Femur (tissue), 1 donor: ENCODE measurements at regions not wholly inside any gene's neighbourhood (a gene's known extent, or its start where the extent isn't known, plus 50 kb on each side); places are given as distances from the start of the nearest gene placed in this dataset.
"Not testable (repeated sequence)": the region's sequence is repeated elsewhere in the genome, so short reads cannot be mapped to it uniquely, and the experiment has no call there.

Source experiments
- DNase-seq: peaks from one replicate; pipeline ENCODE4 v3.0.0-alpha.2; 2017

DNA sequence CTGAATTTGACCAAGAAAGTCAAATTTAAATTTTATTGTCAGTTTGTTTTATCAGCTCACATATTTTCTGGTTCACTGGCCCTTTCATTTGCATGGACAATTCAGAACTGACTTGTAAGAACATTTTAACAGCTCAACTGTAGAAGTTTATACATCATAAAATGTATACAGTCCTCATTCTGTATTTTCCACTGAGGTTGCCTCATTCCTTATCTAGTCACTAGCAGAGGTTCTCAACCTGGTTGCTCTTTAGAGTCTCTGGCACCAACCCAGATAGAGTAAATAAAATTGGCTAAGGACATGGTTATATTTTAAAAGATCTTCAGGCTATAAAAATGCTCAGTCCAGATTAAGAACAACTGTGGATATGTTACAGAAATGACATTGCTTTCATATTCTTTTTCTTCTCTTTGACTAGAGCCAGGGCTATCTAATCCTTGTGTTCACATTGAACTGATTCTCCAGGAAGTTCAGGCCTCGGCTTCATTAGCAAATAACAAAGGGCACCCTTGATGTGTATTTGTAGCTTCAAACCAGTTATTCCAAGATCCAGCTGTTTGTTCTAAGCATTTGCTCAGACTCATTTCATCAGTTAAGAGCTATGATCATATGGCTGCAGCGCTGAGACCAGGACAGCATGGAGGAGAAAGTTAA is 782.5 kb downstream of the ETS1 start:
- no peak for DNase-seq

DNA sequence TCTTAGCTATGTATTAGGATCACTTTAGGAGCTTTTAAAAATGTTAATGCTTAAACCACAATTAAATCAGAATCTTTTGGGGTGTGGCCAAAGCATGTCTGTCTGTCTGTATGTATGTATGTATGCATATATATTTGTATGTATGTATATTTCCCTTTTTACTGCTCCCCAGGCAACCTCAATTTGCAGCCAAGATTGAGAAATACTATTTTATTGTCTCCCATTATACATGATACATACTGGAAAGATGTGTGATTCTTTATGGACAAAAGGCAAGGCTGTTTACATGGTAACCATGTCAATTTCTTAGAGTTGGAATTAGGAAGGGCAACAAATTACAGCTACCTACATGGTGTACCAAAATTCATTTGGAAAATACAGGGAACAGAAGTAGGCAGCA is 783.6 kb downstream of the ETS1 start:
- DNase-seq, result no peak

DNA sequence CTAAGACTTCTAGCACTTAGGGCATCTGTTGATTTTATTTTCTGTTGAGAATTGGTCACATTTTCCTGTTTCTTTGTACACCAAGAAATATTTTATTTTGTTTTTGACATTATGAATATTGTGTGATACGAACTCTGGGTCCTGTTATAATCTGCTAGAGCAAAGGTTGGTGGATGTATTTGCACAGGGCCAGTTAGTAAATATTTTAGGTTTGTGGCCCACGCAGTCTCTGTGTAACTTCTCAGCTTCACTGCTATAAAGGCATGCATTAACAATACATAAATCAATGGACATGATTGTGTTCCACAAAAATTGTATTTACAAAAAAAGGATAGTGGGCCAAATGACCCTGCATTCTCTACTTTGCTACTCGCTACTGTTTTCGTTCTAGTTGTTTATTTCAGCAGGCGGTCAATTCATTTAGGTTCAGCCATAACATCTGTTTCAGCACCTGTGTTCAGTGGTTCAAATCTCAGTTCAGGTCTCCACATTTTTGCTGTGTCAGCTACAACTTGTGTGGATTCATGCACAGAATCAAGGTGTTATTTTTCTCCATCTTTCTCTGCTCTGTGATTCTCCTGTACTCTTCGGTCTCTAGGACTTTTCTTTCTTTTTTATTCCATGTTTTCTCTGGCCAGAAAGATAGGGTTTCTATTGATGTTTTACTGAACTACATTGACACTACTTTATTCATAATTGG is 786.2 kb downstream of the ETS1 start:
- DNase-seq, result no peak

DNA sequence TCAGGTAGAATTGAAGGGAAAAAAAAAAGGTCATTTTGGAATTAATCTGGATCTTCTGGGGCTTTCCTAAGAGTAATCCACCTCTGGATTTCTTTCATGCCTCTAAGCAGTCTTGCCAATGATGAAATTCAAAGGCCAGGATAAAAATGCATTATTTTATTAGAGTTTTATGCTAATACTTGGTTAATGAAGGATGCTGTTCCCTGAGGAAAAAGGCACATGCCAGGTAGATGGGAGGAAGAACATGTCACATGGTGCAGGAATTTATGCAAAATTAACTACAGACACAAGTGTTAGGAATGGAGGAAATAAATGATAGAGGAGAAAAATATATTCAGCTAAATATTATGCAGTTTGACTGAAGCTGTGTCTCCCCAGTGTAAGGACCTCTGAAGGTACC is 792.0 kb downstream of the ETS1 start:
- no peak for DNase-seq

DNA sequence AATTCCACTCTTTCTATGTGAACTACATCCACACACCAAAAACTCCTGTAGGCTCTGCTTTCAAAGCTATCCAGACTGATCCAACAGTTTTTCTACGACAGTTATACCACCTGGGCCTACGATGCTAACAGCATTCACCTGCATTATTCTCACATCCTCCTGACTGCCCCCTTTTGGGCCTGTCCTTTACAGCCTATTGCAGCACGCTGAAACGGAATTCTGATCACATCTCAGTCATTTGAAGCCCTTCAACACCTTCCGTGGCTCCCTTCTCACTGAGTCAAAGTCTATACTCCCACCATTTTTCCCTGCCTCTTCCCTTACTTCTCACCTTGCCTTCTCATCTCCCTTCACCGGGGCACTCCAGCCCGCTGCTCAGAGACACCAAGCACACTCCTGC is 791.3 kb upstream of the KIRREL3 start:
- DNase-seq, result no peak

DNA sequence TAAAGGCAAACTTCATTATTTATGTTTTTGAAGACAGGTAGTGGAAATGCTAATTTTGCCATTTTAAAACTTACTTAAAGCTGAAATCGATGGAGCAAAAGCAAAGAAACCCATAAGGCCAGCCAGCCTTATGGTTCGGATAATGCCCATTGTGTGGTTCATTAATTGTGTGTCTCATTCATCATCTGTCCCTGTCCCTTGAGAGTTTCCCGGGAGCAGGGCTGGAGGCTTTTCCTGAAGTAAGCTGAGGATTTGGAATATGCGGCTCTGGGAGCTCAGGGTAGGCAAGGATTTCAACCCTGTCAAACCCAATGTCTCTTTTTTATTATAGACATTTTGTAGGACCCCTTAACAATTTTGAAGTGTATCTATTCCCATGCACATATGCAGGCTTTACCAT is 790.0 kb upstream of the KIRREL3 start:
- DNase-seq, result no peak

DNA sequence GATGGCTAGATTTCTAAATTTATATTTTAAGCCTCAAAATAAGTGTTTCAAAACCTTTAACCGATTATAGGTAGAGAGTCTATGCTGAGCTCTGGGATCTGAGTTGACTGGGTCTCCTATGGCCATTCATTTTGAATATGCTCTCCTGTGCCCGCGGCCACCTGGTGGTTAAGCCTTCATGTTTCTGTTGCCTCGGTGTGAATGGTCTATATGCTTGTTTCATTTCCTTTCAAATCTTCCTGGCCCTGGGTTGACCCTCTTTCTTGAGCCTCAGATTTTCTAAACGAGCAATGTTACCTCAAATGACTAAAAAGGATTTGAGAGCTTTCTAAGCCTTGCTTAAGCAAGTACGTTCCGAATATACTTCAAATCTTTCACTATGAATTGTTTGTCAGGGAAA is 789.4 kb upstream of the KIRREL3 start:
- no peak for DNase-seq

DNA sequence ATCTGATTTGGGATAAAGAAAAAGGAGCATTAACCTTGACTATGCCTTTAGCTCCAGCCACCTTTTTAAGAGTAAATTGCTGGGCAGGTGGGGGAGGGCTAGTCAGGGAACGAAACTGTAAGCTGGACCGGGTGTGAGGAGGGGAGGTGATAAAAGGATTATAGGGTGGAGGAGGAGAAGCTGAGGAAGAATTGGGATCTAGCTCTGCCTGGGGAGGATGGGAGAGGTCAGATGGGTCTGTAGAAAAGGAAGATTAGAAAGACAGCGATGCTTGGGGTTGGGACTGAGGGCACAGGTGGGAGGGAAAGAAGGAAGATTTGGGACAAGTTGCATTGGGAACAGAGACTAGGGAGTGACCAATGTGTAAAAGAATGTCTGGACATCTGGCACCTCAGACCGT is 772.4 kb upstream of the KIRREL3 start:
- not testable (repeated sequence) for DNase-seq

DNA sequence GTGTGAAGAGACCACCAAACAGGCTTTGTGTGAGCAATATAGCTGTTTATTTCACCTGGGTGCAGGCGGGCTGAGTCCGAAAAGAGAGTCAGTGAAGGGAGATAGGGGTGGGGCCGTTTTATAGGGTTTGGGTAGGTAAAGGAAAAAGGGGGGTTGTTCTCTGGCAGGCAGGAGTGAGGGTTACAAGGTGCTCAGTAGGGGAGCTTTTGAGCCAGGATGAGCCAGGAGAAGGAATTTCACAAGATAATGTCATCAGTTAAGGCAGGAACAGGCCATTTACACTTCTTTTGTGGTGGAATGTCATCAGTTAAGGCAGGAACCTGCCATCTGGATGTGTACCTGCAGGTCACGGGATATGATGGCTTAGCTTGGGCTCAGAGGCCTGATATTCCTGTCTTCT is 768.4 kb upstream of the KIRREL3 start:
- DNase-seq, result not testable (repeated sequence)

DNA sequence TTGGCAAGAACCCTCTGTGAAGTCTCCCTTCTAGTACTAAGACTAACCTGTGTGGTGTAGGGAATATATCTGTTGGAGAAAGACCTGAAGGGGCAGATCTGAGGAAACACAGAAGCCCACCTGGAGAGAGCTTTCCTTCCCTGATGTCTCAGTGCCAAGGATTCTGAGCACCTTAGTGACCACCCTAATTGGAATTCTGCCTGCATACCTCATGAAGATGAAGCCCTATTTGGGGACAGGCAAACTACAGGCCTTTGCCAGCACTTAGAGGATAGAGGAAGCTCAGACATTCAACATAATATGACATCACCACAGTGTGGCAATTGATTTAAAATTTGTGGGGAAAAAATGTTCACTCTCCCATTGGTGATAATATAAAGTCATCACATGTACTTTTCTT is 766.2 kb upstream of the KIRREL3 start:
- no peak for DNase-seq

DNA sequence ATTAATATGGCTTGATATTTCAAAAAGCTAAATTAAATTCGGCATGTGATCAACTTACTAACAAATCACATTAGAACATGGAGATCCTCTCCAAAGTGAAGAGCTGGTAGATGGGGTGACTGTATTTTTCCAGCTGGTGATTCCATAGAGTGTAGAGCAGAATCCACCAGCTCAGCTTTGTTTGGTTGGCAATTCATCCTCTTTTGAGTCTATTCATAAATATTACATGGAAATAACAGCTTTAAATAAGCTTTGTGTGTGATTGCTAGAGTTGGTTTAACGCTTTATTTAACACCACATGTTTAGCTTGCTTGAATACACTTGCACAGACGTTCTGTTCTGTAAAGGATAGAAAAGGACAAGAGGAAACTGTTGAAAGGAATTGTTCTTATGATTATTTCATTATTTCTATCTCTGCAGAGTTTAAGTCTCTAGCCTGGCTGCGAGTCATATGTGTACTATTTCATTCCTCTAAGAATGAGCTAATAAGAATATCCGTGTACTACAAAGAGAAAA is 738.3 kb upstream of the KIRREL3 start:
- DNase-seq, result no peak

DNA sequence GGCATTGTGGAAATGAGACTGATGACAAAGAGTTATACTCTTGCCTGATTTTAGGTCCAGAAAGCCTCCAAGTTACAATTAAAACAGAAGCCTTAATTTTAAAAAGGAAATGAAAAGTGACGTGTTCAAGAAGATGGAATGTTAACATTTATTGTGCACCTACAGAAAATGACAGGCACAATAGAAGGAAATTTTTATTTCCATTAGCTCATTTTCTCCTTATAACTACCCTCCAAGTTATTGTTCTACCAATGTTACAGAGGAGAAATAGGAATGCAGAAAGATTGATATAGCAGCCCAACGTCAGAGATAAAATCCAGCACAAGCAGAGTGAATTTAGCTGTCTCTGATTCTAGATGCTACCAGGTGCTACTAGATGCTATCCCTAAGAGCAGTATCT is 736.9 kb upstream of the KIRREL3 start:
- no peak for DNase-seq

DNA sequence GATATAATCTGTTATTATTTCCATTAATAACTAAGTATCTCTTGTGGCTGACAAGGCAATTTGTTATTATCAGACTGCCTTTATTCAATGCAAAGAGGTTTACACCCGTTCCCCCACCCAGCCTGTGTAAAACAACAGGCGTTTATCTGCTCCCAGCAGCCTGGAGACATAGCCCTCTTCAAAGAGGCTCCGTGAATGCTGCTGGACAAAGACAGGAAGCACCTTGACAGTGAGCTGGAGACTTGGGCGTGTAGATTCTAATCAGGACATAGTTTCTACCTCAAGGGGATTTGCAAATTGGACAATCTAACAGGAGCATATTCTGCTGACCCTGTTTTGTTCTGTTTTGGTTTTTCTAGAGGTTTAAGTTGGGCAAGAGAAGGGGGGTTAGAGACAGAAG is 733.0 kb upstream of the KIRREL3 start:
- peak; percentile 17 for DNase-seq

DNA sequence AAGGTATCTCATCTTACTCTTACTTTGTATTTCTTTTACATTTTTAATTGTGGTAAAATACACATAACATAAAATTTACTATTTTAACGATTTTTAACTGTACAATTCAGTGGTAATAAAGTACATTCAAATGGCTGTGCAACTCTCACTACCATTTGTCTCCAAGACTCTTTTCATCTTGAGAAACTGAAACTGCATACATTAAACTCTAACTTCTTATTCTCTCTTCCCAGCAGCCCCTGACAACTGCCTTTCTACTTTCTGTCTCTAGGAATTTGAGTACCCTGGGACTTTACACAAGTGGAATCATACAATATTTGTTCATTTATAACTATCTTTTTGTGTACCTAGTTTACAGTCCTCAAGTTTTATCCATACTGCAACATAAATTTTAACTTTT is 725.8 kb upstream of the KIRREL3 start:
- no peak for DNase-seq

DNA sequence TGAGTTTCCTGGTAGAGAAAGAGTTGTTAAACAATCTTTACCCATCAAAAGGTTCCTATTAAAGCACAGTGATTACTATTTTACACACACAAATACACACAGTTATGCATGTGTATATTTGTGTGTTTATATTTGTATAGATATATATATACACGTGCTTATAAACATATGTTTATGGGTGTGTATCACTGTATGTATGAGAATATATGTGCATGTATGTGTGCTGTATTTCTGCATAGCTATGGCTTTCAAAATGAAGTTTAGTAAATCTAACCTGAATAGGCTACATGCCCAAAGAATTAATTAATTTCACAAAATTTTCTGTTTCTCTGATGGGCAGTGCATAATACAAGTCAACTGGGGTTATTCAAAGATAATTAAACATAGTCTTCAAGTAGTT is 723.1 kb upstream of the KIRREL3 start:
- no peak for DNase-seq

DNA sequence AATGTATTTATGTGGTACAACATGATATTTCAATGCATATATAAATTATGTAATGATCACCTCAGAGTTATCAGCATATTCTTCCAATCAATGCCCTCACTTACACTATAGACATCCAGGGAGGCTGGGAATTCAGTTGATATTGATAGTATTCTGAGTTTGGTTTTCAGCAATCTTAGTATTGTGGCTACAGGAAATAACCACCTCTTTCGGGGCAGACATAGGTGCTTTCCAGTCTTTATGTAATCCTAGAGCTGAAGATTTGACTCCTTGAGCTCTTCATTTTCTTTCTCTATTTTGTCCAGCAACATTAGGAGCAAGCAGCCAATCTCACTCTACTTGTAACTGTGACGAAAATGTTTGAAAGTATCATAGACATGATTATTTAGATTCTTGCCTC is 712.7 kb upstream of the KIRREL3 start:
- no peak for DNase-seq

DNA sequence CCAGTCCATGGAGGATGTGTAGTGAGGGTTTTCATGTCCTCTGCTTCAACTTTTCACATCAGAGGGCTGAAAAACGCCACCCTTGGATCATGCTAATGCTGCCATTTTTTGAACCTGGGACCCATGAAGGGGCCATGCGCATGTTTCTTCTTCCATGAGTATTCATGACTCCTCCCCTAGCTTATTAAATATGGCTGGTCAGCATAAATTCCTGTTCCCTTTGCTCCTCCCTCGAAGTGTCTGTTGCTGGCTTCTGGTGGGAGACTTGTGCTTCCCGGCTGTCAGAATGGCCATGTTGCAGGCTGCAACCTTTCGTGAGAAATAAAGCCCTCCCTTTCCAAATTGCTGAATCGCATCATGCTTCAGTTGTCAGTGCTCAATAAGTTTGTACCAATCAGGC is 711.2 kb upstream of the KIRREL3 start:
- no peak for DNase-seq

DNA sequence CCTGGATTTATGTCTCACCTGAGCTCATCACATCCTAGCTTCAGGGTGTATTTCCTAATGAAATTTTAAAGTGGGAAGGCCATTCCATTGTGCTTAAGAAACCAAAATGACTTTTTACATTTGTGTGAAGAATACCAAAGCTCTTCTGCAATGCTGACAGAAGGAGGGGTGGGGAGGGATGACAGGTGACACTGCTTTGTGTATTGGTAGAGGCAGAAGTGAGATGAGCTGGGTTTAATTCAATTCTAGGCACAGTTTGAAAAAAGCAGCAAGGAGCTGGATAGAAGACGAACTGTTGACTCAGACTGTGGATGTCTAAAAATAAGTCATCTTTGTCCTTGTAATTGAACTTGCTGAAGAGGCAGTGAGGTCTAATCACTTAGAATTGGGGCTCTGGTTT is 710.3 kb upstream of the KIRREL3 start:
- DNase-seq, result no peak

DNA sequence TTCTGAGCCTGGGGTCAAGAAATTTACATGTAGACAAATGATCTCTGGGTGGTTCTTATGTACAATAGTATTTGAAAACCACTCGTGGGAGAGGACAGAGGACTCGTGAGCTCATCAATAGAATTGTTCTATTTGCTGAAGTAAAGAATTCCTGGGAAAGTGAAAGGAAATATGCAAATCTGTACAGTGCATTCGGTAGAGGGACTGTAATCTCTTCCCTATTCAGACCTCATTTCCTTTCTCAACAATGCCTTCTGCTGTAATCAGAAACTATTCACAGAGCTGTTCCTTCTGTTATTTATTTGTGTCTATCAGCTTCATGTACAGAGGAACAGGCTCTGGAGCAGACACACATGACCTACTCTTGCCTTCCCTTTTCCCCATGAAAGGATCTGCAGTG is 709.4 kb upstream of the KIRREL3 start:
- DNase-seq, result no peak

DNA sequence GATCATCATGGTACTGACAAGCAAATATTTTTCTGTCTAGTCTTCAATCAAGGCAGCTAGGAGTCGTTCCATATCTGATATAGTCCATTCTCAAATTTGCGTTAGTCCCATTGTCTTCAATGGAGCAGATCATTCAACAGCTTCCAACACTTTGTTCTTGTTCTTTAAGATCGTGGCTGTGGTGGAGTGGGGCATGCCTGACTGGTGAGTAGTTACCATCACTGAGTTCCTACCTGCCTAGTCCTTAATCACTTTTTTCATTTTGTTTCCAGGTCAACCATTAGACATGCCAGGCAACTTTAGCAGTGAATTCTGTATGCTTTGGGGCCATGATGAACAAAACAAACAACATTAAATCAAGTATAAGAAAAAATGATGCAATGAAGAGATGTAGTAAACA is 693.1 kb upstream of the KIRREL3 start:
- no peak for DNase-seq

DNA sequence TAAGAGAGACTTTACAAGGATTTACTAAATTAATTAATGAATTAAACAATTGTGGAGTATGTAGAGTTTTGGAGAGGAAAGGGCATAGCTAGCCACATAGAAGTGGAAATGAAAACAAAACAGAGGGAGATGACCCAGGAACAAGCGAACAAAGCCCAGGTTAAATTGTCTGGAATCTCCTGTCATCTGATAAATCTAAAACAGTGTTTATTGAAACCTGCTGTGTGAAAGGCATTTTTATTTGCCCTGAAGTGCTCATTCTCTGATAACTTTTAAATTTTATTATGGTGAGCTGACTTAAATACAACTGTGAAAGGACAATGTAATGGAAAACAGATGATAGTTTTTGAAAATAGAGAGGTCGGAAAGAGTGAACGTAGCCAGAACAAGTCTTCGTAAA is 682.8 kb upstream of the KIRREL3 start:
- DNase-seq, result no peak

DNA sequence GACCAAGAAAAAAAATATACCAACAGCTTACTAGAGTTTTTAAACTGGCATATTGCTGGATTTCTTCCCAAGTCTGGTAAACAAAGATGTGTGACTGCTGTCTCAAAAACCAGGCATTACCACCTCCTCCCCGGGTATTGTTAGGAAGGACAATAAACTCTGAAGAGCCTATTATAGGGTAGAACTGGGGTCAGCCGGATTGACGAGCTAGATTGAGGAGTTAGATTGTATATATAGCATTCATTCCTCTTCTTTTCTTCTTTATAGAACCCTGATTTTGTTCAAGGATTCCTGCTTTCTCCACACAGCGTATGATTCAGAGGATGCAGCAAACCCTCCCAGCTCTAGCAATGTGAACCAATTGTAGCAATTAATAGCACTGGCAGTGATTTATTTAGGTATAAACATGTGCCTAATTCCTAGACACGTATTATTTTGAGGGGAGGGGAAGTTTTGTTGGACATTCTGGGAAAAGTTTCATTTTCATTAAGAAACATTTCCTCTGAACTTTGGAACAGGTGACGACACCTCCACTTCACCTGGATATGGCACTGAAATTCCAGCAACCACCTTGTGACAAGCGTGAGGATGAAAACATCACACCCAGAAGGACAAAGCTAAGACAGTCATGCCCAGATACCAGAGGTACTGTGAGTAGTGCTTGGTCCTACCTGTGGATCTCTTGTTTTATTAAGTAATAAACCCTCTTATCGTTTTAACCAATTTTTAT is 679.4 kb upstream of the KIRREL3 start:
- DNase-seq, result no peak

DNA sequence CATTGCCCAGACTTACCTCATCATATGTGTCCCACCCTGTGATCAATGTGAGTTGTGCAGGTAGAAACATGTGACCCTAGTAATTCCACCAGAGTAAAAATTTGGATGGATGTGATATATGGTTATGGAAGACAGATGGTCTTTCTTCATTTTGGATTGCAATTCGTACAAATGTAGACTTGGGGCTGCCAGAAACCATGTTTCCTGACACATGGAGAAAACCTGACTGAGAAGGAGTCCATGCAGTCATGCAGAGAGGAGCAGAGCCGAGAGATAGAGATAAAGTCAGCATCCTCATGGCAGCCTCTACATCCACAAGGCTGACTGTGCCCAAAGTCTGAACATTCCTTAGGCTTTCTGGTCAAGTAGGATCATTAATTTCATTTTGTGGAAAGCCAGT is 678.1 kb upstream of the KIRREL3 start:
- DNase-seq, result no peak
